ENCODE measurements at regions not wholly inside any gene's neighbourhood (a gene's known extent, or its start where the extent isn't known, plus 50 kb on each side); places are given as distances from the start of the nearest gene placed in this dataset.

GRCh38 chr21:22351076-22351475, 1352.9 kb downstream of the NCAM2 start:
- Mint-ChIP-seq H3K27ac (no peak overlapping the region), H3K27me3 (ENCODE audit: low read depth) (no peaks in the 10 kb centered on the region), H3K9me3 (peaks cover 15% of the 10 kb centered on the region), H3K4me3 (no peak overlapping the region), H3K36me3 (peaks cover 6% of the 10 kb centered on the region), H3K4me1 (peaks cover 7% of the 10 kb centered on the region)
- POLR2A ChIA-PET, result no interaction called here
- DNase-seq (ENCODE audit: low spot score), result no peak
- CTCF ChIA-PET, result no interaction called here
- ATAC-seq, result no peak
- TF ChIP-seq USF1 (CRISPR knock-in tag; IDR thresholded peaks at IDR 0.05) (no peak), JAZF1 (CRISPR knock-in tag; IDR thresholded peaks at IDR 0.05) (no peak), CBFB (CRISPR knock-in tag; IDR thresholded peaks at IDR 0.05; ENCODE audit: low read depth) (no peak), ZNF281 (CRISPR knock-in tag; IDR thresholded peaks at IDR 0.05) (no peak)

GRCh38 chr21:22352088-22352487, 1353.9 kb downstream of the NCAM2 start:
- DNase-seq (ENCODE audit: low spot score) (no peak), ATAC-seq (no peak)
- Mint-ChIP-seq H3K9me3 (peaks cover 15% of the 10 kb centered on the region), H3K27me3 (ENCODE audit: low read depth) (no peaks in the 10 kb centered on the region), H3K4me3 (no peak overlapping the region), H3K4me1 (peaks cover 7% of the 10 kb centered on the region), H3K36me3 (peaks cover 6% of the 10 kb centered on the region), H3K27ac (no peak overlapping the region)
- TF ChIP-seq ZNF671 (CRISPR knock-in tag; IDR thresholded peaks at IDR 0.05) (no peak), ERG (CRISPR knock-in tag; IDR thresholded peaks at IDR 0.05) (no peak), ATF1 (CRISPR knock-in tag; IDR thresholded peaks at IDR 0.05) (no peak), AR (CRISPR knock-in tag; IDR thresholded peaks at IDR 0.05) (no peak), ZNF121 (CRISPR knock-in tag; IDR thresholded peaks at IDR 0.05) (no peak), FOXK1 (CRISPR knock-in tag; IDR thresholded peaks at IDR 0.05) (no peak), STAT6 (CRISPR knock-in tag; conservative IDR thresholded peaks at IDR 0.05; ENCODE audit: low read depth) (no peak), ZNF219 (CRISPR knock-in tag; IDR thresholded peaks at IDR 0.05; ENCODE audit: borderline replicate concordance) (no peak), TEAD1 (CRISPR knock-in tag; IDR thresholded peaks at IDR 0.05) (no peak), CBFB (CRISPR knock-in tag; IDR thresholded peaks at IDR 0.05; ENCODE audit: low read depth) (no peak), MYBL2 (CRISPR knock-in tag; IDR thresholded peaks at IDR 0.05) (no peak), HMGA2 (CRISPR knock-in tag; IDR thresholded peaks at IDR 0.05) (no peak), ZNF416 (CRISPR knock-in tag; IDR thresholded peaks at IDR 0.05) (no peak), NFE2L1 (CRISPR knock-in tag; IDR thresholded peaks at IDR 0.05) (no peak)
- POLR2A ChIA-PET, result no interaction called here
- CTCF ChIA-PET, result no interaction called here

All from WTC11 (cell line).